ENCODE measurements at regions not wholly inside any gene's neighbourhood (a gene's known extent, or its start where the extent isn't known, plus 50 kb on each side); places are given as distances from the start of the nearest gene placed in this dataset.

- DNase-seq, result no peak
- Mint-ChIP-seq H3K4me1 (no peaks in the 10 kb centered on the region), H3K36me3 (no peaks in the 10 kb centered on the region), H3K27ac (no peak overlapping the region), H3K9me3 (peaks cover 0 to 19% (median 4%) of the 10 kb centered on the region in 7 donors), H3K27me3 (no peaks in the 10 kb centered on the region), H3K4me3 (no peak overlapping the region)
- H3K4me3 ChIP-seq (ENCODE audit: low read depth, low read length), result no peak overlapping the region
- H3K36me3 ChIP-seq (ENCODE audit: control insufficient read depth, insufficient read depth, low read length), result no peaks in the 10 kb centered on the region
- no peaks in the 10 kb centered on the region for H3K27me3 ChIP-seq (ENCODE audit: control insufficient read depth, insufficient read depth, low read length)
- no peaks in the 10 kb centered on the region for H3K4me1 ChIP-seq (ENCODE audit: control insufficient read depth, insufficient read depth, low read length, poor library complexity, severe bottlenecking)
- no peaks in the 10 kb centered on the region for H3K9me3 ChIP-seq (ENCODE audit: control insufficient read depth in 2 of 2, low read length in 2 of 2)
- no peak overlapping the region for H3K27ac ChIP-seq (ENCODE audit: insufficient read depth, low read length, poor library complexity, severe bottlenecking)
- no peak for ATAC-seq (ENCODE audit: low read depth in 2 of 2)
These were observed 85.6 kb upstream of the DNAJC19 start for GRCh38 chr3:181075098-181075497.

- Mint-ChIP-seq H3K4me3 (no peak overlapping the region), H3K27me3 (peaks cover 4% of the 10 kb centered on the region), H3K4me1 (no peaks in the 10 kb centered on the region), H3K9me3 (peaks cover 0 to 4% (median under 1%) of the 10 kb centered on the region in 7 donors), H3K27ac (peak overlapping the region in 1 of 3 donors; percentile 38), H3K36me3 (no peaks in the 10 kb centered on the region)
- Histone ChIP-seq H3K4me3 (ENCODE audit: low read depth, low read length) (no peak overlapping the region), H3K9me3 (ENCODE audit: control insufficient read depth in 2 of 2, low read length in 2 of 2) (no peaks in the 10 kb centered on the region), H3K4me1 (ENCODE audit: control insufficient read depth, insufficient read depth, low read length, poor library complexity, severe bottlenecking) (no peaks in the 10 kb centered on the region), H3K27ac (ENCODE audit: insufficient read depth, low read length, poor library complexity, severe bottlenecking) (no peak overlapping the region), H3K27me3 (ENCODE audit: control insufficient read depth, insufficient read depth, low read length) (no peaks in the 10 kb centered on the region), H3K36me3 (ENCODE audit: control insufficient read depth, insufficient read depth, low read length) (no peaks in the 10 kb centered on the region)
- no peak for ATAC-seq (ENCODE audit: low read depth in 2 of 2)
- no peak for DNase-seq
These were observed 76.9 kb upstream of the DNAJC19 start for GRCh38 chr3:181066143-181067087.

- H3K27ac Mint-ChIP-seq, result no peak overlapping the region
- H3K4me3 ChIP-seq (ENCODE audit: low read depth, low read length), result no peak overlapping the region
- no peaks in the 10 kb centered on the region for H3K9me3 ChIP-seq (ENCODE audit: control insufficient read depth in 2 of 2, low read length in 2 of 2)
- peaks cover 0 to 5% (median 0%) of the 10 kb centered on the region in 7 donors for H3K9me3 Mint-ChIP-seq
- peaks cover 16% of the 10 kb centered on the region for H3K27me3 Mint-ChIP-seq
- no peaks in the 10 kb centered on the region for H3K27me3 ChIP-seq (ENCODE audit: control insufficient read depth, insufficient read depth, low read length)
- DNase-seq, result no peak
- no peak overlapping the region for H3K4me3 Mint-ChIP-seq
- H3K27ac ChIP-seq (ENCODE audit: insufficient read depth, low read length, poor library complexity, severe bottlenecking), result no peak overlapping the region
- no peaks in the 10 kb centered on the region for H3K36me3 ChIP-seq (ENCODE audit: control insufficient read depth, insufficient read depth, low read length)
- no peak for ATAC-seq (ENCODE audit: low read depth in 2 of 2)
- H3K36me3 Mint-ChIP-seq, result no peaks in the 10 kb centered on the region
- no peaks in the 10 kb centered on the region for H3K4me1 ChIP-seq (ENCODE audit: control insufficient read depth, insufficient read depth, low read length, poor library complexity, severe bottlenecking)
- no peaks in the 10 kb centered on the region for H3K4me1 Mint-ChIP-seq
These were observed 66.7 kb upstream of the DNAJC19 start for GRCh38 chr3:181056136-181056732.

- H3K36me3 Mint-ChIP-seq, result no peaks in the 10 kb centered on the region
- H3K4me1 Mint-ChIP-seq, result no peaks in the 10 kb centered on the region
- no peaks in the 10 kb centered on the region for H3K4me1 ChIP-seq (ENCODE audit: control insufficient read depth, insufficient read depth, low read length, poor library complexity, severe bottlenecking)
- no peak overlapping the region for H3K4me3 Mint-ChIP-seq
- no peaks in the 10 kb centered on the region for H3K36me3 ChIP-seq (ENCODE audit: control insufficient read depth, insufficient read depth, low read length)
- H3K27me3 ChIP-seq (ENCODE audit: control insufficient read depth, insufficient read depth, low read length), result no peaks in the 10 kb centered on the region
- H3K27ac Mint-ChIP-seq, result no peak overlapping the region
- peaks cover 0 to 3% (median 0%) of the 10 kb centered on the region in 7 donors for H3K9me3 Mint-ChIP-seq
- H3K4me3 ChIP-seq (ENCODE audit: low read depth, low read length), result no peak overlapping the region
- peaks cover 16% of the 10 kb centered on the region for H3K27me3 Mint-ChIP-seq
- no peak overlapping the region for H3K27ac ChIP-seq (ENCODE audit: insufficient read depth, low read length, poor library complexity, severe bottlenecking)
- ATAC-seq (ENCODE audit: low read depth in 2 of 2) (no peak), DNase-seq (no peak)
- H3K9me3 ChIP-seq (ENCODE audit: control insufficient read depth in 2 of 2, low read length in 2 of 2), result no peaks in the 10 kb centered on the region
These were observed 65.0 kb upstream of the DNAJC19 start for GRCh38 chr3:181054538-181054937.

- H3K27me3 Mint-ChIP-seq, result peaks cover 16% of the 10 kb centered on the region
- H3K4me3 Mint-ChIP-seq, result no peak overlapping the region
- Histone ChIP-seq H3K4me1 (ENCODE audit: control insufficient read depth, insufficient read depth, low read length, poor library complexity, severe bottlenecking) (no peaks in the 10 kb centered on the region), H3K27me3 (ENCODE audit: control insufficient read depth, insufficient read depth, low read length) (no peaks in the 10 kb centered on the region), H3K27ac (ENCODE audit: insufficient read depth, low read length, poor library complexity, severe bottlenecking) (no peak overlapping the region), H3K9me3 (ENCODE audit: control insufficient read depth in 2 of 2, low read length in 2 of 2) (no peaks in the 10 kb centered on the region), H3K4me3 (ENCODE audit: low read depth, low read length) (no peak overlapping the region), H3K36me3 (ENCODE audit: control insufficient read depth, insufficient read depth, low read length) (no peaks in the 10 kb centered on the region)
- DNase-seq (no peak), ATAC-seq (ENCODE audit: low read depth in 2 of 2) (no peak)
- no peaks in the 10 kb centered on the region for H3K4me1 Mint-ChIP-seq
- peaks cover 0 to 3% (median 0%) of the 10 kb centered on the region in 7 donors for H3K9me3 Mint-ChIP-seq
- H3K36me3 Mint-ChIP-seq, result no peaks in the 10 kb centered on the region
- H3K27ac Mint-ChIP-seq, result no peak overlapping the region
These were observed 62.7 kb upstream of the DNAJC19 start for GRCh38 chr3:181052256-181052655.

GRCh38 chr3:181050738-181051137 is 61.2 kb upstream of the DNAJC19 start:
- ATAC-seq (ENCODE audit: low read depth in 2 of 2), result no peak
- Mint-ChIP-seq H3K27ac (no peak overlapping the region), H3K36me3 (no peaks in the 10 kb centered on the region), H3K4me3 (no peak overlapping the region), H3K9me3 (peaks cover 0 to 4% (median 0%) of the 10 kb centered on the region in 7 donors), H3K4me1 (no peaks in the 10 kb centered on the region), H3K27me3 (peaks cover 16% of the 10 kb centered on the region)
- no peaks in the 10 kb centered on the region for H3K4me1 ChIP-seq (ENCODE audit: control insufficient read depth, insufficient read depth, low read length, poor library complexity, severe bottlenecking)
- no peaks in the 10 kb centered on the region for H3K36me3 ChIP-seq (ENCODE audit: control insufficient read depth, insufficient read depth, low read length)
- no peaks in the 10 kb centered on the region for H3K27me3 ChIP-seq (ENCODE audit: control insufficient read depth, insufficient read depth, low read length)
- no peaks in the 10 kb centered on the region for H3K9me3 ChIP-seq (ENCODE audit: control insufficient read depth in 2 of 2, low read length in 2 of 2)
- no peak overlapping the region for H3K27ac ChIP-seq (ENCODE audit: insufficient read depth, low read length, poor library complexity, severe bottlenecking)
- no peak overlapping the region for H3K4me3 ChIP-seq (ENCODE audit: low read depth, low read length)
- DNase-seq, result no peak

GRCh38 chr3:181040030-181040429 is 50.5 kb upstream of the DNAJC19 start:
- no peak overlapping the region for H3K27ac Mint-ChIP-seq
- H3K27ac ChIP-seq (ENCODE audit: insufficient read depth, low read length, poor library complexity, severe bottlenecking), result no peak overlapping the region
- H3K27me3 ChIP-seq (ENCODE audit: control insufficient read depth, insufficient read depth, low read length), result peaks cover 2% of the 10 kb centered on the region
- H3K9me3 ChIP-seq (ENCODE audit: control insufficient read depth in 2 of 2, low read length in 2 of 2), result no peaks in the 10 kb centered on the region
- DNase-seq, result no peak
- peaks cover 7% of the 10 kb centered on the region for H3K36me3 Mint-ChIP-seq
- H3K36me3 ChIP-seq (ENCODE audit: control insufficient read depth, insufficient read depth, low read length), result no peaks in the 10 kb centered on the region
- H3K9me3 Mint-ChIP-seq, result peaks cover 1 to 13% (median 4%) of the 10 kb centered on the region in 7 donors
- H3K4me1 ChIP-seq (ENCODE audit: control insufficient read depth, insufficient read depth, low read length, poor library complexity, severe bottlenecking), result no peaks in the 10 kb centered on the region
- no peaks in the 10 kb centered on the region for H3K27me3 Mint-ChIP-seq
- H3K4me1 Mint-ChIP-seq, result peaks cover 0 to 2% (median under 1%) of the 10 kb centered on the region in 4 donors
- H3K4me3 ChIP-seq (ENCODE audit: low read depth, low read length), result no peak overlapping the region
- no peak for ATAC-seq (ENCODE audit: low read depth in 2 of 2)
- no peak overlapping the region for H3K4me3 Mint-ChIP-seq

Data from CD4-positive, CD25-positive, alpha-beta regulatory T cell (primary cell).